ENCODE measurements at regions not wholly inside any gene's neighbourhood (a gene's known extent, or its start where the extent isn't known, plus 50 kb on each side); places are given as distances from the start of the nearest gene placed in this dataset.

- Histone ChIP-seq H3K36me3 (no peaks in the 10 kb centered on the region), H3K27ac (no peak overlapping the region), H3K4me3 (no peak overlapping the region), H3K9me3 (no peaks in the 10 kb centered on the region), H3K4me1 (no peaks in the 10 kb centered on the region), H3K27me3 (no peaks in the 10 kb centered on the region)
- TF ChIP-seq CTCF (IDR thresholded peaks at IDR 0.05), result no peak
- intact Hi-C loops (cut with DNase I), result no loop called here
- no peak for FAIRE-seq
- no peak for DNase-seq
- no peak for ATAC-seq
- 63 to 65% methylated on average over 5 of the region's 5 CpGs for WGBS, 2 donors
Measured at GRCh38 chr4:153927451-153927850, 138.6 kb upstream of the SFRP2 start.

GRCh38 chr4:153922148-153922547, 133.3 kb upstream of the SFRP2 start:
- H3K36me3 ChIP-seq, result no peaks in the 10 kb centered on the region
- H3K4me1 ChIP-seq, result no peaks in the 10 kb centered on the region
- DNase-seq (no peak), ATAC-seq (no peak), FAIRE-seq (no peak)
- no peak for TF ChIP-seq CTCF (IDR thresholded peaks at IDR 0.05)
- no peak overlapping the region for H3K27ac ChIP-seq
- WGBS, 2 donors, result 70 to 74% methylated on average over 2 of the region's 2 CpGs
- no peaks in the 10 kb centered on the region for H3K9me3 ChIP-seq
- H3K4me3 ChIP-seq, result no peak overlapping the region
- no peaks in the 10 kb centered on the region for H3K27me3 ChIP-seq
- intact Hi-C loops (cut with DNase I), result no loop called here

- DNase-seq (no peak), ATAC-seq (no peak), FAIRE-seq (no peak)
- intact Hi-C loops (cut with DNase I), result no loop called here
- WGBS, 2 donors, result 82 to 86% methylated on average over 3 of the region's 3 CpGs
- no peaks in the 10 kb centered on the region for H3K9me3 ChIP-seq
- H3K27me3 ChIP-seq, result no peaks in the 10 kb centered on the region
- no peaks in the 10 kb centered on the region for H3K36me3 ChIP-seq
- H3K4me3 ChIP-seq, result no peak overlapping the region
- H3K4me1 ChIP-seq, result no peaks in the 10 kb centered on the region
- no peak overlapping the region for H3K27ac ChIP-seq
- no peak for TF ChIP-seq CTCF (IDR thresholded peaks at IDR 0.05)
Measured at GRCh38 chr4:153919667-153920066, 130.8 kb upstream of the SFRP2 start.

GRCh38 chr4:153916273-153916755, 127.4 kb upstream of the SFRP2 start:
- no peaks in the 10 kb centered on the region for H3K4me1 ChIP-seq
- H3K36me3 ChIP-seq, result no peaks in the 10 kb centered on the region
- FAIRE-seq (no peak), ATAC-seq (no peak), DNase-seq (no peak)
- WGBS, 2 donors, result 83 to 91% methylated on average over 5 of the region's 5 CpGs
- no peaks in the 10 kb centered on the region for H3K27me3 ChIP-seq
- intact Hi-C loops (cut with DNase I), result no loop called here
- H3K27ac ChIP-seq, result no peak overlapping the region
- TF ChIP-seq CTCF (IDR thresholded peaks at IDR 0.05), result no peak
- no peaks in the 10 kb centered on the region for H3K9me3 ChIP-seq
- no peak overlapping the region for H3K4me3 ChIP-seq

GRCh38 chr4:153912301-153912700, 123.4 kb upstream of the SFRP2 start:
- H3K36me3 ChIP-seq, result no peaks in the 10 kb centered on the region
- no peaks in the 10 kb centered on the region for H3K9me3 ChIP-seq
- no peaks in the 10 kb centered on the region for H3K4me1 ChIP-seq
- no peak for TF ChIP-seq CTCF (IDR thresholded peaks at IDR 0.05)
- intact Hi-C loops (cut with DNase I), result no loop called here
- DNase-seq, result no peak
- no peak for FAIRE-seq
- H3K27me3 ChIP-seq, result no peaks in the 10 kb centered on the region
- H3K4me3 ChIP-seq, result no peak overlapping the region
- ATAC-seq, result no peak
- H3K27ac ChIP-seq, result no peak overlapping the region
